ENCODE measurements at regions not wholly inside any gene's neighbourhood (a gene's known extent, or its start where the extent isn't known, plus 50 kb on each side); places are given as distances from the start of the nearest gene placed in this dataset.

DNA sequence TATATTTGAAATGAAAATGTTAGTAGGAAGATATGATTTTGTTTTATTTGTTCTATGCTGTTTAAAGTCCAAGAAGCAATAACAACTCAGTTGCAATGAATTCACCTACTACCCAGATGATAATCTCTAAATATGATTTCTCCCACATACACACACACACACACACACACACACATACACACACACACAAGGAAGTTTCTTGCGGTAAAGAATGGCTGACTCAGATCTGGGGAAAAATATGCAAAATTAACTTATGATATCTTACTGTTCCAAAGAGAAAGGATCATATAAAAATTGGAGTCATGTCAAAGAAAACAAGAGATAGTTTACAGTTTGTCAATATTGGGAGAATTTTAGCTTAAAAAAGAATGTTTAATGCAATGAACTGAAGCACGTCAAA is 456.7 kb downstream of the SLC16A7 start:
- DNase-seq = no peak

DNA sequence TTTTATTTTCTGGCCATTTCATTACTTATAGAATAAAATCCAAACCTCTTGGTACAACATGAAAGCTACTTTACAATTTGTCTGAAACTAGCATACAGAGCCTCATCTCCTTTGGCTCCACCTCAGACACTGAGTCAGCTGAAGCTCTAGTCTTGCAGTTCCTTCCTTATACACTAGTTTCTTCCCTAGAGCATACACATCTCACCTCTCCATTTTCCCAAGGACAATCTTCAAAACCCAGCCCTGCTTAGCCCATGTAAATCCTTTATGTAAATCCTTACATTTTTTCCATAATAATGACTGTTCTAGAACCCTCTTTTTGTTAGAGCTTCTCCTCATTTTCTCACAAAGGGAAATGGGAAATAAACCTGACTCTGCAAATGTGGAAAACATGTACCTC is 463.4 kb downstream of the SLC16A7 start:
- no peak for DNase-seq

DNA sequence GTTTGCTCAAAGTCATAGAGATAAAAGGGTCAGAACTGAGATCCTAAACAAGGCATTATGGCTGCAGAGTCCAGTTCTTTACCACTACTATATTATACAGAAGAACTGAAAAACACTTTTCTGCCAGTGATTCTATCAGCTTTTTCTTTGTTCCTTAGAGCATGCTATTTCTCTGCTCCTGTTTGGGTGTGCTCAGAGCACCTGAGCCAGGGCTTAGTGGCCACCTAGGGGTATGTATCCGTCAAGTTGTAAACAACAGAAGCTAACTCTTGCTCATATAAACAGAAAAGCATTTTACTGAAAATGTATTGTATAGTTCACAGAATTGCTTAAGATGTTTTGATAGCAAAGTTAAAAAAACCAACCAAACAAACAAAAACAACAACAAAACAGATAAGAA is 470.8 kb downstream of the SLC16A7 start:
- DNase-seq = no peak

DNA sequence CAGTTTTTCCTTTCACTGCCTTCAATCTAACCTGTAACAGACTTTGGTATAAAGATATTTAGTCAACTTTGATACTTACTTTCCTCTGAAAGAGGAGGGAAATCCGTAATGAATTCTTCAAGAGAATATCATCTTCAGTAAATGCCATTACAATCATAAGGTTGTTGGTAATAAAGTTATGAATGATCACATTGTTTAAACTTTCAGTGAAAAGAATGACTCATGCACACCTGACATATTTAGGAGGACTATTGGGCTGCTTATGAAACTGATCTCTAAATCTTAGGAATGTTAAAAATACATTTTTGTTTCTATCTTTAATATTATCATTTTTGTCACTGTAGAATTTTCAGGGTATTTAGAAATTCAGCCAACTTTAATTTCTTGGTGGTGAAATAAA is 474.7 kb downstream of the SLC16A7 start:
- DNase-seq = no peak

DNA sequence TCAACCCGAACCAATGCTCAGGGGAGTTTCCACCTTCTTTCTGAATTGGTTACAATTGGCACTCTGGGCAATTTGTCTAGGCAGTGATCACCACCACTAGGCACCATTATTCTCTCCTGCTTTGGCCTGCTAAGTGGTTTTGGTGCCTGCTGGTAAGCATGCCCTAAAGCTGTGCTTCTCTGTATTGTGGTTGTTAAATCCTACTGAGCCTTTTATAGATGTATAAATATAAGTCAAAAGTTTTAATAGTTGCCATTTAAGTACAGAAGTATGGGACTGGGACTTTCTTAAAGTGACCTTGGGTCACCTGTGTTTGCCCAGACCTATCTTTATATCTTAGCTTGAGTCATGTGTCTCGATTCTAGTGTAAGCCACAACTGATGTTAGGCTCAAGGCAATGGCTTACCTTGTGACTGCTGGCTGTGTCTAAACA is 475.9 kb downstream of the SLC16A7 start:
- DNase-seq = no peak

DNA sequence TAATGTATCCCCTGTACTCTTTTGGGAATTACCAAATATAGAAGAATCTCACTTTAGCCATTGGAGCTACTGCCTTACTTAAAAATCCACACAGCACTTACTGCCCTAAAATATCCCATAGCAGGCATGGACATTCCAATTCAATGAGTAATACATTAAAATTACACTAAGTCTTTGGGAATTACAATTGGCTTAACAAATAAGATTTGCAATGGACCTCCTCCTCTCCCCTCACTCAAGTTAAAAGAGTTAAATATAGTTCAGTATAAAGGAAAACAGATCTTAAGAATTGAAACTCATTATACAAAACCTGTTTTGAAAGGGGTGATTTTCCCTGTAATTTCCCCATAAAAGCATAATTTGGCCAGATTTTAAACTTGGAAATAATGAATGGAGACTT is 477.1 kb downstream of the SLC16A7 start:
- no peak for DNase-seq

DNA sequence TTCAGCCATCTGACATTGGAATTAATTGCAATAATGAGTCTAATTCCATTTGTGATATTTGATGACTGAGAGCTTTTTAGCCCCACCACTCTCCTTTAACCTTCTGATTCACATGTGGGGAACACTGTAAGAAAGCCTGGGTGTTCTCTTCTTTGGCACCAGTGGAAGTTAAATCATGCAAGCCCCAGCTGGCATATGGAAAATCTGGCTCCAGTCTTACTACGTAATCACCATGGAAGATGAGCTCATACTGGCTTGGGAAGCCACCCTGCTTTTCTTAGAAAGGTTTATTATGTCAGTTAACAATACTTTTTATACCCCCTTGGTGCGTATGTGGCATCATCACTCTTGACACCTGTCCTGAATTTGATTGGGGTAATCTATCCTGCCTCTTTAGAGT is 479.3 kb downstream of the SLC16A7 start:
- no peak for DNase-seq

DNA sequence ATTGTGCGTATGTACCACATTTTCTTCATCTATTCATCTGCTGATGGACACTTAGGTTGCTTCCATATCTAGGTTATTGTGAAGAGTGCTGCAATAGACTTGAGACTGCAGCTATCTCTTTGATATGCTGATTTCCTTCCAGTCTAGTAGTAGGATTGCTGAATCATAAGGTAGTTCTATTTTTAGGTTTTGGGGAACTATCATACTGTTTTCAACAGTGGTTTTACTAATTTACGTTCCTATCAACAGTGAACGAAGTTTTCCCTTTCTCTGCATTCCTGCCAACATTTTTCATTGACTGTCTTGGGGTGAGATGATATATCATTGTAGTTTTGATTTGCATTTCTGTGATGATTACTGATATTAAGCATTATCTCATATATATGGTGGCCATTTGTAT is 482.2 kb downstream of the SLC16A7 start:
- DNase-seq = no peak

DNA sequence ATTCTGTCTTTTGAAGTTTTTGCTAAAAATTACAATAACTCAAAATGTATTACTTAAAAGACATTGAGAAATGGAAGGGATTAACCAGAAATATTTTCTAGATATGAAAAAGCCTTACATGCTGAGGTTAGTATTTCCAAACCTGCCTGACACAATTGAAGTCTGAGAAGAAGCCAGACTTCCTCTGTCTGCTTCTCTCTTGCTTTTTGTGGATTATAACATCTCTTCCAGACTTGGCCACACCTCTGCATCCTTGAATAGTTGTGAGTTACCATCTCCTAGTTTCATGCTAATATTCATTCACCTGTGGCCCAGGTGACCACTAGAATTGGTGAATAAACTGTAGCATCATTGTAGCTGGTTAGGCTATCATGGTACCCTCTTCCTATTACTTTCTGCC is 497.6 kb downstream of the SLC16A7 start:
- DNase-seq = no peak

DNA sequence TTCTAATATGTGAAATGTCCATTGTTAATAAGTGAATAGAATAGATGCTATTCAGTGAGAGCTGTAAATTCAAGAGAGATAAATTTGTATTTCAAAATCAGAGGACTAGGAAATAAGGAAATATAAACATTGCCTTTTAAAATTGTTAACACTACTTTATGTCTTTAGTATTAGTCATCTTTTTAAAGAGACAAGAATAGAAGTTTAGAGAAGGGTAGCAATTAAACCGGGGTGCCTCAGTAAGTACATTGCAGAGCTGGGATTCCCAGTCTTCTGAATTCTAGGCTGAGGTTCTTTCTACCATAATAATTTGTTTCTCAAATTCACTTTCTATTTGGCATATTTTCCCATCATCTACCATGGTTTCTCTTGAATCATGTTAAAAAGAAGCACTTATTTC is 498.6 kb downstream of the SLC16A7 start:
- DNase-seq = no peak

DNA sequence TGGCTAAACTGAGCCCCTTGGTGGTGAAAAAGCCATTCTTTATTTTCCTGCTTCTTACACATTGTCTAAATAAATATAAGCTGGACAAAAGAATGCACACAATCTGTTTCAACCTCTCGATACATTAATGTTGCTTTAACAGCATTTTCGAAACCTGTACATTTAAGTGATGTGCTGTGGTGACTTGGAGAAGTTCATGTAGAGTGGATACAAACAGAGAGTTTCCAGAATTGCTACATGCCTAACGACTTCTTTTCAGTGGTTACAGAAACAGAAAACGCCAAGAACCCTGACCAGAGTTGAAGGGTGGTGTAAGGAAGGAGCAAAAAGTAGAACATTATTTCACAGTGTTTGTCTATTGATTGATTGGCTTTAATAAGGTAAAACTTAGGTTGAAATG is 500.9 kb downstream of the SLC16A7 start:
- no peak for DNase-seq

DNA sequence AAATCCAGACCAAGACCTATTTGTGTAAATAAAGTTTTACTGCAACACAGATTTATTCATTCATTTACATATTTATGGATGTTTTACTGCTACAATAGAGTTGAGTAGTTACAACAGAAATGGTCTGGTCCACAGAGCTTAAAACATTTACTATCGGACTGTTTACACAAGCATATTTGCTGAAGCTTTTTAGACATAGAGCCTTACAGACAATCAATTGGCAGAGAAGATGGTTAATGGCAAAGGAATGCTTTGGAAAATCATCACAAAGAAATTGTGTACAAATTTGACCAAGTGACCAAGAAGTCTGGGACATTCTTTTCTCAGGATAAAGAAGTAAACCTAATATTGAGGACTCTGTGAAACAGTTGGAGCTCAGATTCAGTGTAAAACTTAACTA is 504.3 kb downstream of the SLC16A7 start:
- DNase-seq = no peak

DNA sequence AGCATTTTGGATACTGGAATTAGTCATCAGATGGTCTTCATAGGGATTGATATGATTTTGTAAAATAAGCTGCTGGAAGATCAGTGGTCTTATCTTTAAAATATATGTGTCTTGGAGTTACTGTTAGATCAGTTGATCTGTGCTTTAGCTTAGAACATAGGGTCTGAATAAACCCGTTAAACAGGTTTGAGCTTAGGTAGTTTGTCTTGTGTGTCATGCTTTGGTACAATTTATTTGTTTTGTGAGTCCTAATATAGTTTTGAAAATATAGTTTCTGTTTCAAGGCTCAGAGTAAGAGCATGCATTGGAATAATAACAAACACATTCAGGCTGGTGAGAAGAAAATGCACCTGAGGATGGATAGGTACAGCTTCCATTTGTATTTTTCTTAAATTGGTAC is 505.0 kb downstream of the SLC16A7 start:
- no peak for DNase-seq

DNA sequence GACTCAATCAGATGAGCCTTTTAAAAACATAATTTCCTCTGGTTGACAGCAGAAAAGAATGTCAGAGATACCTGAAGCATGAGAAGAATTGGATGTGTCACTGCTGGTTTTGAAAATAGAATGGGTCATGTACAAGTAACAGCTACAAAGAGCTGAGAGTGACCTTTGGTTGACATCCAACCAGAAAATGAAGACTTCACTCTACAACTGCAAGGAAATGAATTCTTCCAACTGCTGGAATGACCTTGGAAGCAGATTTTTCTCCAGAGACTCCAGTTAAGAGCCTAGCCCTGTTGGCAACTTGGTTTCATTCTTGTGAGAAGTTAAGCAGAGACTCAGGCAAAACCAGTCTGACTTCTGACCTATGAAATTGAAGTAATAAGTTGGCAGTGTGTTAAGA is 505.9 kb downstream of the SLC16A7 start:
- no peak for DNase-seq

DNA sequence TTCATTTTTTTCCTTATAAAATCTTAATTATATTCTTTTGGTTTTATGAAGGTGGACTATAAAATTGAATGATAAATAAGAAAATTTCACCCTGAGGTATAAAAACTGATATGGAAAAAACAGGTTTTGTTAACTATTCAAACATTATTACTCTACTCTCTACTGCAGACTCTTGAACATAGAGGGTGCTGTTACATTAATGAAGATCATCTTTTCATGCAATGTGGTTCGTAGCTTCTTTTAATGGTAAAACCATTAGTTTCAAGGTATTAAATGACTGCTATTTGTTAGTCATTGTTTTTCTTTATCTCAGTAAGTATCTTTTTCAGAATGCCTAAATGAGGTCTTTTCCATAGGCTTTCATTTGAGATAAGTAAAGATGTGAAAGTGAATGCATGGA is 510.4 kb downstream of the SLC16A7 start:
- DNase-seq = no peak

DNA sequence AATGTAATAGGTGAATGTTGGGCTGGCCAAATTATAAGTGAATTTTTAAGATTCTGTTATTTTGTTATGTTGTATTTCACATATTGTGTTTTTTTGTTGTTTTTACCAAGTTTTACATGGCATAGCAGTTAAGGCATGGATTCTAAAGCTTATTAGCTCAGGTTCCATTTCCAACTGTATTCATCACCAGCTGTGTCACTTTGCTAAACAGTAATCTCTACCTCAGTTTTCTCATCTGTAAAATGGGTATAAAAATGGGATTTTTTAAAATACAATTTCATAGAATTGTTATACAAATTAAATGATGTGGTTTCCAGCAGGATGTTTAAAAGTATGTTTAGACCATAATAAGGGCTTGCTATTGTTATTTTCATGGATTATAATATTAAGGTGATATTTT is 512.2 kb downstream of the SLC16A7 start:
- DNase-seq = no peak

DNA sequence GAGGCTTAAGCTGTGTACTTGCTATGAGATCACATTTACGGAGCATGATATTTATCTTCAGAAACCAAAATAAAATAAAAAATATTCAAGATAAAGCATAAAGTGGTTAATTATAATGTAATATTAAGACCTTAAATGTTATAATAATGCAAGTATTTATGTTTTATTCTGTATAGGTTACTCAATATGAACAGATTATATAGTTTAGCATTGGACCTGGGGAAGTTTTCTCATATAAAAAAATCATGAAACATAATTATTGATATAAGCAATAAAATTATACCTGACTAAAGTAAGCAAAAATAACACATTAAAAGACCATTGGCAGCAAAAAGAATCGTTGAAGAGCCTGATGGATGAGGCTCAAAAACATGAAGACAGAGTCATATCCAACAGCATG is 516.2 kb downstream of the SLC16A7 start:
- DNase-seq = no peak

DNA sequence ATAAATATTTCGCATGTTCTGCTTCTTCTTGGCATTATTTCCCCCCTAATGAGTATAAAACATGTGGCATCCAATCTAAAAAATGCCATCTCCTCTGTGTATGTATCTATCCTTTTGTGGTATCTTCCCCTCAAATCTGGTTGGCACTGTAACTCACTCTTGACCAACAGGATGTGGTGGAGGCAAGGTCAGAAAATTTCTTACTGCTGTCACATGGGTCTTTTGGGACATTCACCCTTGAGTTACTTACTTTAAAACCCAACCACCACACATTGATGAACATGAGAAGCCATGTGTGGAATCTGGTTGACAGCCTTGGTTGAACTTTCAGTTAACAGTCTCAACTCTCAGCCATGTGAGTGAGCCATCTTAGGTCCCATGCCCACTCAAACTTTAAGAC is 516.9 kb downstream of the SLC16A7 start:
- no peak for DNase-seq

DNA sequence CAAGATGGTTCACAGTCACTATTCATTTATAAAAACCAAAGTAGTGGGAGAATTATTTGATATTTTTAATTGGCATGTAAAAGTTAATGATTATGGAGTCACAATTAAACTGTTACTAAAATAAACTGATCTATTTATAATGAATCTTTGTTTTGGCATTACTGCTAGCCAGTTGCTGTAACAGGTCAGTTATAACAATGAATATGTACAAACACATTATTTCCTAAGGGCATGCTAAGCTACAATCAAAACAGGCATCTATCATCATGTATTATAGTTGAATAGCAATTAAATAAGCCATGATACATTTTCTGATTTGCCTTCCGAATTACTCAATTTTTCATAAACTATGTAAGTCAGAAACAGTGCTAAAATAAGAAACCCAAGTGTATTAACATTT is 518.3 kb downstream of the SLC16A7 start:
- DNase-seq = no peak

DNA sequence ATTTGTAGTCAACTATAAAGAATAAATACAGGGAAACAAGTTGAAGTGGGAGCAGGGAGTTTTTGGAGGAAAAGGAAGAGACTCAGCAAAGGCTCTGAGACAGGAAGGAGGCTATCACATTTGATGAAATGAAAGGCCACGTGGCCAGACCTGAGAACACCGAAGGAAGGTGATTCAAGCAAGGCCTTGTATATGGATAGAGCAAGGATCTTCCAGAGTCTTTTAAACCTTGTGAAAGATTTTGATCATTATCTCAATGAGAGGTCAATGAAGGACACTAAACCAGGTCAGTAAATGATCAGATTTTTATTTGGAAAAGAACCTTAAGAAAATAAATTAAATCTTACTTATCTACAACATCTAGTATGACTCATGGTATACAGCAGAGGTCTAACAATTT is 523.5 kb downstream of the SLC16A7 start:
- no peak for DNase-seq

DNA sequence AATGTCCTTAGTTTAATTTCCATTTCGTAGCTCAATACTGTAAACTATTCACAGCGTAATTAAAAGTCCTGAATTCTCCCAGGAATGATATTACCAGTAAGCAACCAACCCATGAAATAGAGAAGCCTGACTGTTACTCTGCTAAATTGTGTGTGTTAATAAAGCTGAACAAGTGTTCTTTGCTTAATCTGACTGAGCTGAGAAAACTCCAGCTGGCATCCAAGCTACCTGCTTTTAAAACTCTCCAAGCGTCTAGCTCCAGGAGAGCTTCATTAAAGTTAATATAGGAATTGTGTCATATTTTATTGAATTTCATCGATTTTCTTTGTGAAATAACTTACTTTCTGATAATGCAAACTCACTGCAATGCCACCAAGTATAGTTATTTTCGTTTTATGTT is 524.4 kb downstream of the SLC16A7 start:
- no peak for DNase-seq

DNA sequence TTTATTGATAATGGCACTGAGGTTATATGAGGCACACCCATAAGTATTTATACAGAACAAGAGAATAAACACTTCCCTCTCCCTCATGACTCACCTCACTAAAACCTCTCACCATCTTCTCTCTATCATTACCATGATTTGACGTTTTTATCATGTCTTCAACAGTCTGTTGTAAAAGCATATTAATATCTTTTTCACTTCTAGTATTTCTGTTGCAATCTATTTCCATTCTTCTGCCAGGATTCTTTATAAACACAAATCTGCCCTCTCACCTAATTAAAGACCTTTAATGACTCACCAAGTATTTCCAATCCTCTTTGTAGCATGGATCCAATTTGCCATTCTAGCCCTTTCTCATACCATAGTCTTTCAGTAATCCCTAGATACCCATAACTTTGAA is 527.7 kb downstream of the SLC16A7 start:
- no peak for DNase-seq

DNA sequence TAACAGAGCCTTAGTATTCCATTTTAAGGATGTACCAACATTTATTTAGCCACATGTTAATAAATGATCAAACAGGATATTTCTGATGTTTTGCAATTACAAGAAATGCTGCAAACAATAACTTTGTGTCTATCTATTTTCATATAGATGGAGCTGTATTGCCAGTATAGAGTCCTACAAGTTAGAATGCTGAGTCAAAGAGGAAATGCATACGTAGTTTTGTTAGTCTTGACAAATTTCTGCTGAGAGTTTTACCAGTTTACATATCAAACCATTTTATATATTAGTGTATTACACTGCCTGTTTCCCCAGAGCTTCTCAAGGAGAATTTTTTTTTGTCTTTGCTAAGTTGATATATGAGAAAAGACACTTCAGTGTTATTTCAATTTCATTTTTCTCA is 541.7 kb downstream of the SLC16A7 start:
- no peak for DNase-seq

DNA sequence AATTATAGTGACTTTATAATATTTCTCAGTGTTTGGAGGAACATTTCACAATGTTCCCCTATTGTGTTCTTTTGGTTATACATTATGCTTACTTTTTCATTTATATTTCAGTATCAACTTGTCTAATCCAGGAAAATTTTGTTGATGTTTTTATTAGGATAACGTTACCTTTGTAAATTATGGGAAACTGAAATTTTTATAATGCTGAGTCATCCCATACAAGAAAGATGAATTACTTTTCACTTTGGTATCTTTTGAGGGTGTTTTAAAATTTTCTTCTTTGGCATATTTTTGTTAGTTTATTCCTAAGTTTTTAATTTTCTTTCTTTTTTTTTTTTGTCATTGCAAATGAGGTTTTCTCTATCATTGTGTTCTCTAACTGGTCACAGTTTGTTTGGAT is 542.7 kb downstream of the SLC16A7 start:
- DNase-seq = no peak

DNA sequence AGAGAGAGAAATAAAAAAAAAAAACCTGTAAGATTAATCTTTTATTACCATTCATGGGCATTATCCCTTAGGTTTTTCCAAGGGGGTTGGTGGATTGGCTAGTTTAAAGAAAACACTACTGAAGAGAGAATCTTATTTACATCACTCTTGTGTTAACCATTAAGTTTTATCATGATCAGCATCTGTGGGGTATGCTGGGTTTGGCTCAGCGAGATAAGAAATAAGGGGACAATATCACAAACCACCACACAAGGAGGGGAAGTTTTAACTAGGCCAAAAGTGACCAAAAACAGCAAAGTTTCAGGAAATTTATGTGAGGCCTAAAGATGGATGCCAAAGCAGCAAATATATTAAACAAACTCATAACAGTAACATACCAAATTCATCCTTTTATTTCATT is 548.6 kb downstream of the SLC16A7 start:
- no peak for DNase-seq

DNA sequence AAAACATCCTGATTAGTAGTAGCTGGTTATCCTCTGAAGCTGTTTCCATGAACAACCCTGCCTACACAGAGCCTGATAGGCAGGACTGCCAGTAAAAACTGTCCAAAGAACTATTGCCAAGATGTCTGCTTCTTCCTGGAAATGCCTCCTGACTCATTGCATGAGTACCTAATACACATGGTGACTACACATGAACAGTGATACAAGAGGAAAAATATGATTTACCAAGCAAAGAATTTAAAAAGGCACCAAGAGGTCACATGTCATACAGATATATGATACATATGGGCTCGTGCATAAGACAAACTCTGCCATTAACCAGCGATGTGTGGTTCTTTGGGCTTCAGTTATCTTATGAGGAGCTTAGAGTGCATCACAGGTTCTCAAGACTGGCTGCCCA is 552.3 kb downstream of the SLC16A7 start:
- DNase-seq = no peak
